ENCODE measurements at regions not wholly inside any gene's neighbourhood (a gene's known extent, or its start where the extent isn't known, plus 50 kb on each side); places are given as distances from the start of the nearest gene placed in this dataset.

GRCh38 chr12:59867055-59867454 is 271.2 kb downstream of the SLC16A7 start:
- TF ChIP-seq, protein P1, sequence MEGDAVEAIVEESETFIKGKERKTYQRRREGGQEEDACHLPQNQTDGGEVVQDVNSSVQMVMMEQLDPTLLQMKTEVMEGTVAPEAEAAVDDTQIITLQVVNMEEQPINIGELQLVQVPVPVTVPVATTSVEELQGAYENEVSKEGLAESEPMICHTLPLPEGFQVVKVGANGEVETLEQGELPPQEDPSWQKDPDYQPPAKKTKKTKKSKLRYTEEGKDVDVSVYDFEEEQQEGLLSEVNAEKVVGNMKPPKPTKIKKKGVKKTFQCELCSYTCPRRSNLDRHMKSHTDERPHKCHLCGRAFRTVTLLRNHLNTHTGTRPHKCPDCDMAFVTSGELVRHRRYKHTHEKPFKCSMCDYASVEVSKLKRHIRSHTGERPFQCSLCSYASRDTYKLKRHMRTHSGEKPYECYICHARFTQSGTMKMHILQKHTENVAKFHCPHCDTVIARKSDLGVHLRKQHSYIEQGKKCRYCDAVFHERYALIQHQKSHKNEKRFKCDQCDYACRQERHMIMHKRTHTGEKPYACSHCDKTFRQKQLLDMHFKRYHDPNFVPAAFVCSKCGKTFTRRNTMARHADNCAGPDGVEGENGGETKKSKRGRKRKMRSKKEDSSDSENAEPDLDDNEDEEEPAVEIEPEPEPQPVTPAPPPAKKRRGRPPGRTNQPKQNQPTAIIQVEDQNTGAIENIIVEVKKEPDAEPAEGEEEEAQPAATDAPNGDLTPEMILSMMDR (IDR thresholded peaks at IDR 0.05 in 2 of 3, conservative IDR thresholded peaks at IDR 0.05 in 1 of 3; ENCODE audit: borderline replicate concordance in 1 of 3, insufficient read depth in 1 of 3, low read depth in 2 of 3, low read length in 2 of 3): no peak
- TF ChIP-seq SRF (IDR thresholded peaks at IDR 0.05; ENCODE audit: low read depth): no peak
- TF ChIP-seq SP1 (IDR thresholded peaks at IDR 0.05; ENCODE audit: low read depth): no peak
- TF ChIP-seq, protein P2, sequence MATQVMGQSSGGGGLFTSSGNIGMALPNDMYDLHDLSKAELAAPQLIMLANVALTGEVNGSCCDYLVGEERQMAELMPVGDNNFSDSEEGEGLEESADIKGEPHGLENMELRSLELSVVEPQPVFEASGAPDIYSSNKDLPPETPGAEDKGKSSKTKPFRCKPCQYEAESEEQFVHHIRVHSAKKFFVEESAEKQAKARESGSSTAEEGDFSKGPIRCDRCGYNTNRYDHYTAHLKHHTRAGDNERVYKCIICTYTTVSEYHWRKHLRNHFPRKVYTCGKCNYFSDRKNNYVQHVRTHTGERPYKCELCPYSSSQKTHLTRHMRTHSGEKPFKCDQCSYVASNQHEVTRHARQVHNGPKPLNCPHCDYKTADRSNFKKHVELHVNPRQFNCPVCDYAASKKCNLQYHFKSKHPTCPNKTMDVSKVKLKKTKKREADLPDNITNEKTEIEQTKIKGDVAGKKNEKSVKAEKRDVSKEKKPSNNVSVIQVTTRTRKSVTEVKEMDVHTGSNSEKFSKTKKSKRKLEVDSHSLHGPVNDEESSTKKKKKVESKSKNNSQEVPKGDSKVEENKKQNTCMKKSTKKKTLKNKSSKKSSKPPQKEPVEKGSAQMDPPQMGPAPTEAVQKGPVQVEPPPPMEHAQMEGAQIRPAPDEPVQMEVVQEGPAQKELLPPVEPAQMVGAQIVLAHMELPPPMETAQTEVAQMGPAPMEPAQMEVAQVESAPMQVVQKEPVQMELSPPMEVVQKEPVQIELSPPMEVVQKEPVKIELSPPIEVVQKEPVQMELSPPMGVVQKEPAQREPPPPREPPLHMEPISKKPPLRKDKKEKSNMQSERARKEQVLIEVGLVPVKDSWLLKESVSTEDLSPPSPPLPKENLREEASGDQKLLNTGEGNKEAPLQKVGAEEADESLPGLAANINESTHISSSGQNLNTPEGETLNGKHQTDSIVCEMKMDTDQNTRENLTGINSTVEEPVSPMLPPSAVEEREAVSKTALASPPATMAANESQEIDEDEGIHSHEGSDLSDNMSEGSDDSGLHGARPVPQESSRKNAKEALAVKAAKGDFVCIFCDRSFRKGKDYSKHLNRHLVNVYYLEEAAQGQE (IDR thresholded peaks at IDR 0.05; ENCODE audit: low read depth): no peak
- no peak for TF ChIP-seq EZH2 (IDR thresholded peaks at IDR 0.05)
- TF ChIP-seq POLR2A (IDR thresholded peaks at IDR 0.05; ENCODE audit: borderline replicate concordance, extremely low read depth, insufficient read depth, insufficient read length): no peak
- TF ChIP-seq, protein P3, sequence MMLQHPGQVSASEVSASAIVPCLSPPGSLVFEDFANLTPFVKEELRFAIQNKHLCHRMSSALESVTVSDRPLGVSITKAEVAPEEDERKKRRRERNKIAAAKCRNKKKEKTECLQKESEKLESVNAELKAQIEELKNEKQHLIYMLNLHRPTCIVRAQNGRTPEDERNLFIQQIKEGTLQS (IDR thresholded peaks at IDR 0.05): no peak
- TF ChIP-seq YY1 (IDR thresholded peaks at IDR 0.05; ENCODE audit: extremely low read depth, insufficient replicate concordance, low read depth, low read length): no peak
- no peak for TF ChIP-seq RAD21 (IDR thresholded peaks at IDR 0.05; ENCODE audit: low read depth)
